ENCODE measurements at regions not wholly inside any gene's neighbourhood (a gene's known extent, or its start where the extent isn't known, plus 50 kb on each side); places are given as distances from the start of the nearest gene placed in this dataset.

- no peak for TF ChIP-seq ZNF225 (CRISPR knock-in tag; IDR thresholded peaks at IDR 0.05)
- TF ChIP-seq, protein P1, sequence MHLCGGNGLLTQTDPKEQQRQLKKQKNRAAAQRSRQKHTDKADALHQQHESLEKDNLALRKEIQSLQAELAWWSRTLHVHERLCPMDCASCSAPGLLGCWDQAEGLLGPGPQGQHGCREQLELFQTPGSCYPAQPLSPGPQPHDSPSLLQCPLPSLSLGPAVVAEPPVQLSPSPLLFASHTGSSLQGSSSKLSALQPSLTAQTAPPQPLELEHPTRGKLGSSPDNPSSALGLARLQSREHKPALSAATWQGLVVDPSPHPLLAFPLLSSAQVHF (CRISPR knock-in tag; IDR thresholded peaks at IDR 0.05), result no peak
- TF ChIP-seq ZNF263 (CRISPR knock-in tag; IDR thresholded peaks at IDR 0.05), result no peak
Observed at GRCh38 chr7:156590212-156590611, 50.4 kb upstream of the RNF32 start.

Measured in HepG2 (cell line).